Myocyte (in vitro differentiated cells): ENCODE measurements at regions not wholly inside any gene's neighbourhood (a gene's known extent, or its start where the extent isn't known, plus 50 kb on each side); places are given as distances from the start of the nearest gene placed in this dataset.
A peak's percentile ranks its signal among the peaks of the same experiment; 100 is the strongest.

ENCODE experiments used
- DNase-seq: peaks from one replicate; pipeline ENCODE4 v3.0.0-alpha.2; 2012; ENCODE audit warnings: low read depth

DNA sequence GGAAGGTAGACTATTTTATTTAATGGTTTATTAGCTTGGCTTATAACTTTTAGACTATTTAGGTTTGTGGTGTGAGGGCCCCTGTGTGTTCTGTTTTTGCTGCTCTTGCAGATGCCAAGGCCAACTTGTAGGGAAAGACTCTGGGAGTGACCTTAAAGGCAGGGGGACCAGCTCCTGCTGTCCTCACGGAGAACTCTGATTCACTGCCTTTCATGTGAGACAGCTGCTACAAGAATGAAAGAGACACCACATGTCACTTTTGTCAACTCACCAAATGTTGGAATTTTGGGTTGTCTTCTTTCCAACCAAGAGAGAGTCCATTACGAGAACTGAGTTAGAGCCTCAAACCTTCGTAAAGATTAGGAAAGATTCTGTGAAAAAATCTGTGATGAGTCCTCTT lies 258.3 kb upstream of the ADAMTSL1 start:
- DNase-seq: peak; percentile 72

DNA sequence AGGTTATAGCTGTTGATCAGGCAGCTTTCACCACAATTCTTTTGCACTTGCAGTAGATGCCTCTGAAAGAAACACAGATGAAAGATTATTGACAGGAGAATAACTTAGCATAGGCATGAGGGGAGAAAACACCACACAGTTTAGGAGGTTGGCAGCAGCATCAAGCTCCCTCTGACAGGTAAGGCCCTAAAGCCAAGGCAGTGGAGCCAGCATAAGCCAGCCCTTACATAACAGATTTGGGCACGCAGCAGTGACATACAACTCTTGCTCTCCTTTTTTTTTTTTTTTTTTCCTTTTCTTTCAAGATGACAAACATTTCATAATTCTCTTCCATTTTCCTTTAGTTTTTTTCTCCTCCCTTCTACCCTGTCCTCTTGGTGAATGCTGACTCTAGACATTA lies 257.6 kb upstream of the ADAMTSL1 start:
- no peak for DNase-seq

DNA sequence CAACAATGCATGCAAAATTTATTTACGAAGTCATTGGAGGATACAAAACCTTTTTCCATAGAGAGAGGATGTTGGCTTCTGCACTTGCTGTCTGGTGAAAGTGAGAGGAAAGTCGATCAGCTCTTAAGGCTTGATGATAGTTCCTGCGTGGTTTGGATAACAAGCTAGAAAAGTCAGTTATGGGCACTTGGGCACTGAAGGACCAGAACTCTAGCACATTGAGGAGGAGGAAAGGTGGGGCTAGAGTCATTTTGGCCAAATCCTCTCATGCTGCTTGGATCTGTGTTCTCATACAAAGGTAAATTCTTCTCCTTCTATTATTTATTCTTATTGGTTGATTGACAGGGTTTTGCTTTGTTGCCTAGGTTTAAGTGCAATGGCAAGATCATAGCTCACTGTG lies 245.9 kb upstream of the ADAMTSL1 start:
- DNase-seq: no peak

DNA sequence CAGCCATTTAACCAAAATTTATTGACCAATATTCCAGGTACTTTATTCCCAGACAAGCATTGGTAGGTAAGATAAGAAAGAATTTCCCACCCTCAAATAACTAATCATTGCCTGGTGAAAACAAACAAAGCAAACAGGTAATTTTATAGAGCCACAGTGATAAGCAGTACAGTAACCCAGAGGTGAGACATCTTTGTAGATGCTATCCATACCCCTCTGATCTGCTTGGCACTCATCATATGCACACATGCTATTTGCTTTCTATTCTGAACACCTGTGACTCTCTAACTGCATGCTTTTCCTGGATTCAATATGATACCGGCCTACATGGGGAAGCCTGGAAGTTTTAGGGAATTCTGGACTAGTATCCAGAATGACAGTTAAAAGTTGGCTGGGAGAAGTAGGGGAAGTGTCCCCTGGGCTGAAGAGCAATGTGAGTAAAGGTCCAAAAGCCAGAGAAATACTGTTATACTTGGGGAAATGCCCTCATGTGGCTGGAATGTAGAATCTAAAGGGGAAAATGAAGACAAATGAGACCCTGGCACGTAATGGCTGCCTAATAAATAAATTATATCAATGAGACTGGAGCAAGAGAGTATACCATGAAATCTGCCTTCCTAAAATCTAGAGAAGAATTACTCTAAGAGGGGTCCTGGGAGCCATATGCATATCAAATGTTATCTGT lies 243.8 kb upstream of the ADAMTSL1 start:
- no peak for DNase-seq

DNA sequence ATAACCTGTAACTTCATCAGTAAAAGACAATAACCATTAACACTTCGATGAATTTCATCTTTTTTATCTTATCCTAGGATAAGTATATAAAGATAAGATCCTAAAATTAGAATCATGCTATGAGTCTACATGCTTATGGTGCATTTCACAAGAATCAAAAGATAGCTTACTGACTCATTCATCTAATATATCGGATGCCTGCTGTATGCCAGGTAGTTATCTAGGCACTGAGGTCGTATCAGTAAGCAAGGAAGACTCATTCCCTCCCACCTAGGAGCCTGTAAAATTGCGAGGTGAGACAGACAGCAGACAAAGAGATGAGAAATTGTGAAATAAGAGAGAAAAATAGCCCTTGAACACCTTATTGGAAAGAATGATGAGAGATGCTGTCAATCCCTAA lies 240.6 kb upstream of the ADAMTSL1 start:
- DNase-seq: no peak

DNA sequence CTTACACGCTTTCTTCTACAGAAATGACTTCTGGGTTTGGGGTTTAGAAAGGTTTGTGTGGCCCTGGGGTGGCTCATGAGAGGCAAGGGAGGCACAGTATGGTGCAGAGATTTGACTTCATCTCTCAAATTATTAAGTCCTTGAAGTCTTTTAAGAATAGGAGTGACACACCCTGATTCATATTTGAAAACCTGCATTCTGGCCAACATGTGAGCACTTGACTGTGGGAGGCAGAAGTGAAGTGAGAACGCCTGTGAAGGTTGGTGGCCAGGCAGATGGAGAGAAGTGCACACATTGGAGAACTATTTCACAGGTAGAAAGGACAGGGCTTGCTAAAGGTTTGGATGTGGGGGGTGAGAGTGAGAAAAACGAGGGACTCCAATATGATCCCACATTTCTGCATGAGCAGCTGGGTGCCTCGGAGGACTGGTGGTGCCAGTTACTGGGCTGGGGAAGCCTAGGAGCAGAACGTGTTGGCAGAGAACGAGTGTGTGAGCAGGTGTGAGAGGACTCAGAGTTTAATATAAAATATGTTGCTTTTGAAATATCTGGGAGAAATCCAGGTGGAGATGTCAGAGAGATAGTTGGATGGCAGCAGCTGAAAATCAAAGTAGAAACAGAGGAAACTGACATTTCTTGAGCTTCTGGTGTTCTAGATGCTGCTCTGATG lies 240.0 kb upstream of the ADAMTSL1 start:
- DNase-seq: no peak

DNA sequence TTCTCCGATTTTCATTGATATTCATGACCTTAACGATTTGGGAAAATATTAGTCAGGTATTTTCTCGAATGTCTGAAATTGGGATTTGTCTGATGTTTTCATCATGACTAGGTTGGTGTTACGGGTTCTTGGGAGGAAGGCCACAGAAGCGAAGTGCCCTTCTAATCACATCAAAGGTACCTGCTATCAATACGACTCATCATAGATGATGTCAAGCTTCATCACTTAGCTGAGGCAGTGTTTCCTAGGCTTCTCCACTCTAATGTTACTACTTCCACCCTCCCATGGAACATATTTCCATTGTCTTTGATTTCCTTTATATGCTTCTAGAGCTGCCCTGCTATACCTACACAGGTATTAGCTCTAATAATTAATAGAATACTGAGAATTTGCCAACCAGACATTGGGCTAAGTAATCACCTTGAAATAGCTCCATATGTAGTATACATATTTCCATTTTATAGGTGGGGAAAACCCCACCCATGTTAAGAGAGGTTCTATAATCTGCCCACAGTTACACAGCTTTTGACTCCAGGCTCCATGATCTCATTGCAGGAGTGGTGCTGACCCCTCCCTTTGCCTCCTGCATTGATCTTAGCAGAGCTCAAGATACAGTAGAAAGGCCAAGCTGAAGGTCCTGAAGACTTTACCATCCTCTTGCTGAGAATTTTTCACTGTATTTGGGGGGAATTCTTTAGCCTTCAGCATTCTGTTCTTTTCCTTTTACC lies 238.6 kb upstream of the ADAMTSL1 start:
- DNase-seq: no peak

DNA sequence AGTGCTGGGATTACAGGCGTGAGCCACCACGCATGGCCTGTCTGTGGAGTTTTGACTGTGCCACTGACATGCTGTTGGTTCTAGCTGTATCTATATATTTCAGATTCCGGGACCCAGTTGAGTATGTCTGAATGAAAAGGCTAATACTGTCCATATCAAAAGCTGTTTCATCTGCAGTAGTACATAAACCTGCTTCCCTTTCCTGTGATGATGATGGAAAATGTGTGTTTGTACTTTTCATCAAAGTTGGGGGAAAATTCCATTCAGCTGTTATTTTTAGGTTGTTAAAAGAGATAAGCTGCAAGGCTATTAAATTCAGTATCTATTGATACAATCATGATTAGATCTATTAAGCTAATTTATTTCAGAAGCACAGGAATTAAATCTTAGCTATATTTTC lies 237.6 kb upstream of the ADAMTSL1 start:
- DNase-seq: no peak

DNA sequence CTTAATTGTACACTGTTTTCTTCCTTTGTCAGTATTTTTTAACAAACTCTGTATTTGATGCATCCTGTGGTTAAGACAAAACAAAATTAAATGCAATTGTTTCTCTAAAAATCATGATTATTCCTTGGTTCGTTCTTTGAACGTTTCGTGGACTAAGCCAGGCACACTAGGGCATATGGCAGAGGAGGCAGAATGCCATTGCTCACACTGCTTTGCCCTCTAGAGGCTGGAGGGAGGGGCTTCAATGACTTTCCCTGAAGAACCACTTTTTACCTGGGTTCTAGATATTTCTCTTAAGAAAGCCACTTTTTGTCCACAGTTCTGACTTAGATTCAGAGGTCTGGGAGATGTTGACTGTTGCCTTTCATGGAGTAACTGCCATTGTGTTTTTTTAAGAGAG lies 236.2 kb upstream of the ADAMTSL1 start:
- no peak for DNase-seq

DNA sequence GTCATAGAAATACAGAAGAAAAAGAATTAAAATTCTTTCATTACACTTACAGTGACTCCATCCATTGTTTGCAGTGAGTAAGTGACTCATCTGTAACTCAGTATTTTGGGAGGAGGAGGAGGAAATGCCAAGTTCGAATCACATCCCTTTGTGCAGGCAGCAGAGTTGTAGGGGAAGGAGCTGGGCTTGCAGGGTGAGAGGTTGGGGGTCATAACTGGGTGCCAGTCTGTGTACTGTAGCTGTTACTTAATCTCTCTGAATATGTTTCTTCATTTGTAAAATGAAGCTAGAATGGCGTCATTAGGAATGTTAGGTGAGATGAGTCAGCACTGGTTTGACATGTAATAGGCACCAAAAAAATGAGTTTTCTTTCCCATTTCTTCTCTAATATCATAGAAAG lies 235.7 kb upstream of the ADAMTSL1 start:
- DNase-seq: peak; percentile 38

DNA sequence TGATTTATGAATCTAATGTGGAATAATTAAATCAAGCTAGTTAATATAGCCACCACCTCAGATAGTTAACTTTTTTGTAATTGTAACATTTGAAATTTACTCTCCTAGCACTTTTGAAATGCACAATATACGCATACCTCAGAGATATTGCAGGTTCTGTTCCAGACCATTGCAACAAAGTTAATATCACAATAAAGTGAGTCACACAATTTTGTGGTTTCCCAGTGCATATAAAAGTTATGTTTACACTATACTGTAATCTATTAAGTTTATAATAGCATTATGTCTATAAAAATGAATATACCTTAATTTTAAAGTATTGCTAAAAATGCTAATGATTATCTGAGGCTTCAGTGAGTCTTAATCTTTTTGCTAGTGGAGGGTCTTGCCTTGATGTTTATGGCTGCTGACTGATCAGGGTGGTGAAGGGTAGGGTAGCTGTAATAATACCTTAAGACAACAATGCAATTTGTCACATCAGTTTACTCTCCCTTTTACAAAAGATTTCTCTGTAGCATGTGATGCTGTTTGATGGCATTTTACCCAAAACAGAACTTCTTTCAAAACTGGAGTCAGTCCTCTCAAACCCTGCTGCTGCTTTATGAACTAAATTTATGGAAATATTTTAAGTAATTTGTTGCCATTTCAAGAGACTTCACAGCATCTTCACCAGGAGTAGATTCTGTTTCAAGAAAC lies 235.1 kb upstream of the ADAMTSL1 start:
- DNase-seq: no peak

DNA sequence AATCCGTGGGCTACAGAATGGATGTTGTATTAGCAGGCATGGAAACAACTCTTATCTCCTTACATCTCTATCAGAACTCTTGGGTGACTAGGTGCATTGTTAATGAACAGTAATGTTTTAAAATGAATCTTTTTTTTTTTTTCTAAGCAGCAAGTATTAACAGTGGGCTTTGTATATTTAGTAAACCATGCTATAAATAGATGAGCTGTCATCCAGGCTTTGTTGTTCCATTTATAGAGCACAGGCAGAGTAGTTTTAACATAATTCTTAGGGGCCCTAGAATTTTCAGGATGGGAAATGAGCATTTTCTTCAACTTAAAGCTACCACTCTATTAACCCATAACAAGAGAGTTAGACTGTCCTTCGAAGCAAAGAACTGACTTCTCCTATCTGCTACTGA lies 233.7 kb upstream of the ADAMTSL1 start:
- peak; percentile 43 for DNase-seq

DNA sequence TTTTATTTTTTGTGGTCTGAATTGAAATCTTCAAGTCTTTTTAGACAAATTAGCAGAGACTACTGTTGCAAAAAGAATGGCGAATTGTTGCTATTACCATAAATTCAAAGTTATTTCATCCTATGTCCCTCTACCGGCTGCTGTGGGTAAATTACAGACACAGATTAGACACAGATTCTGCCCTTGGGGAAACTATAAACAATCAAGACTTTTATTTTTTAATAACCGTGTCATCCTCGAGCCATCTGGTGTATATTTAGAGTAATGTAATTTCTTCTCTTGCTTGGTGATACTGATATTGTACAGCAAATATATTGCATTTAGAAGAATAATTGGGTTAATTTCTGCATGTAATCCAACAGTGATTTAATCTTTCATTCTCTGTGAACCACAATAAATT lies 228.0 kb upstream of the ADAMTSL1 start:
- no peak for DNase-seq

DNA sequence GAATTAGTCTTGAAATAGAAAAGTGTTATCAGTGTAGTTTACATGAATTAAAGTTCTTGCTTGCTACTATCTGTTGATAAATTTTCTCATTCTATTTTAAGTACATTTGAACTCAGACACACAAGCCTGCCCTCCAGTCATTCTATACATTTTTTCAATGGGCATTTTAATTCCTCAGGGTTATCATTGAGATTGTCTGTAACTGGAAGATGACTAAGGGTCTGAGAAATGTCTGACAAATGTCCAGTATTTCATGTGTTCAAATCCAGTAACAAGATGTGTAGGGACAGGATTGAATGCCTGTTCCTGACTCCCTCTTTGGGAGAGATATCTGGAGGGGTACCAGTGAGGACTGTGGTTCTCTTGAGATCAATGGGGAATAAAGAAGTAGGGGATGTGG lies 223.9 kb upstream of the ADAMTSL1 start:
- no peak for DNase-seq

DNA sequence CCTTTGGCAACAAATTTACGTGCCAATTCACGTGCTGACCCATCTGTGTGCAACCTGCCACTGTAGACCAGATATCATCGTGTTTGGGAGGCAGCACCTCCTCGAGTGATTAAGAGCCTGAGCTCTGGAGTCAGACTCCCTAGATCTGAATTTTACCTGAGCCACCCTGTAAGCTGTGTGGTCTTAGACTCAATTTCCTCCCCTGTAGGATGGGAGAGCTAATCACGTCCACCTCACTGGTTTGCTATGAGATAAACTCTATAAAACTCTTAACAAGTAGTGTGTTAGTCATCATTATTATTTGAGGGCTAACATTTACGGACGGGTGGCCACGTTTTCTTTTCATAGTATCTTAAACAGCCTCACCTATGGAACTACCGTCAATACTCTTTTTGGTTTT lies 220.0 kb upstream of the ADAMTSL1 start:
- no peak for DNase-seq

DNA sequence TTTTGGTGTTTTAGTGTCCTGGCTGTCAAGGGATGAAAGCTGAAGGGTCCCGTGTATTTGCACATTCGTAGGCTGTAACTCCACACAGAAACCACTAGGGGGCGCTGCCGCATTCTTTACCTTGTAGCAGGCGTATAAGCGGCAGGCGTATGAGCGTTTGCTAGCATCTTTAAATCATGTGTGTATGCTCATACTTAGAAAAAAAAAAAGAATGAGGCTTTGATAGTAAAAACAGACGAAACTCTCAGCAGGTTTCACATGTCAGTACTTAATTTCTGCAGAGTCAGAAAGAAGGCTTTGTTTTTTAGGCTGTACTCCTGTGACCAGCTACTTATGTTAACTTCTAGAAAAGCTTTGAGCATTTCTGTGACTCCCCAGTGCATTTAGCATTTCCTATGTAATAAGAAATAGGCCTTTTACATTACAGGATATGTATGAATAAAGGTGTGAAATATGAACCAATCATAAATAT lies 218.8 kb upstream of the ADAMTSL1 start:
- peak; percentile 86 for DNase-seq

DNA sequence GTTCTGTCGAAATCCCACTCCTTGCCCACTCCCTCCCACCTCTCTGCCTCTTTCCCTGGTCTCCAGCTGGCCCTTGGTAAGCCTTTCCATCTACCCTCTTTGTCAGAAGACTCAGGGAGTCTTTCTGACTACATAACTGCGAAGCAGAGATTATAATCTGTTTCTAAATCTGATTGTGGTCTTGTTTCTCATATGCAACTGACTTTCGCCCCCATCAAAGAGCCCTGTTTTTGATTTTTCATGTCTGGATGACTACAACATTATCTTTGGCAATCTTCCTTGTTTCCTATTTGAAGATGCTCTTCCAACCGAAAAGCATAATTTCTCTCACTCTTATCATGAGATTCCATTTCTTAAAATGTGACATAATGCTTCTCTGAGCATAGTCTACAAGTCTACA lies 218.2 kb upstream of the ADAMTSL1 start:
- DNase-seq: no peak

DNA sequence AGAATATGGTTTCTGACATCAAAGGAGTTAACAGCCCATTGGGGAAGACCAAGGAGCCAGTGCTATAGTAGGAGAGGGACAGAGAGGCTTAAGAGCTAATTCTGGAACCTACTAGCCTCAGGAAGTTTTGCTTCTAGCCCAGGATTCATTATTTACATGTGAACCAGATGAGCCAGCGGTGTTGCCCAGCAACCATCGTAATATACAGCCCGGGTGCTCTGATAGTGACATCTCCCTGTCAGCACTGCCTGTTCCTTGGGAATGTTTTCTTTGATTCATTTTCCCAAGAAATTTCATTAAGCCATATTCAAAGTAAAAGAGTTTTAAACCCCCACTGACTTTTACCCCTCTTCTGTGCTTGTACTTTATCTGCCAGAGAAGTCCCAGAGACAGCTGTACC lies 217.4 kb upstream of the ADAMTSL1 start:
- no peak for DNase-seq

DNA sequence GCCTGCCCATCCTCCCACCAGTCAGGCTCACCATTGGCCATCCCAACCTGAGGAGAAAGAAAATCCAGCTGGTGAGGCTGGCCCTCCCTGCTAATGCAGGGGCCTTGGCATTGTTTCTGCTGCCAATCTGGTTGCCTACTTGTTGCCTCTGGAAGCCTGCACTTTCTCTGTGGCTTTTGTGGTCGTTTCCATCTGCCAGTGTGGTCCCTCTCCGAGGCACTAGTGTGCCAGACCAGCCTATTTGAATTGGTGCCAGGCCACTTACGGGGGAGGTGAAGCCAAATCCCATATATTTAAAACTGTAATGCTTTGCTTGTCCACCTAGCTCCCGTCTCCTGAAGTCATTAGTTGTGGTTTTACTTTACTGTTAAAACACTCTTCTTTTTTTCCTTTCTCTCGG lies 213.4 kb upstream of the ADAMTSL1 start:
- DNase-seq: peak; percentile 99

DNA sequence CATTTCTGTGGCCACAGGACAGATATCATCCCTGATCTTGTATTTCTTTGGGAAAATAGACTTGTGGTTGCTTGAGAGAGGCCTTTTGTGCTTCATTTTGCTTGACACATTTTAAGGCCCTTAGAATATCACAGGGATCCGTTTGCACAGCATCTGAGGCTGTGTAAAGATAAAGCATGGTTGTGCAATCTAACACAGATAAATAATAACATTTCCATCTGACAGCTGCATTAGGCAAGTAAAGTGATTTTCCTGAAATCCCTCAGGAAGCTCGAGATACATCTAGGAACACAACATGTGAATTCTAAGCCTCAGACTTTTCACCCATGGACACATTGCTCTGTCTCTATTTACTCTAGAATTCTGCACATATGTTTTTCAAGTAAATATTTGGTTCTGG lies 212.8 kb upstream of the ADAMTSL1 start:
- DNase-seq: peak; percentile 14

DNA sequence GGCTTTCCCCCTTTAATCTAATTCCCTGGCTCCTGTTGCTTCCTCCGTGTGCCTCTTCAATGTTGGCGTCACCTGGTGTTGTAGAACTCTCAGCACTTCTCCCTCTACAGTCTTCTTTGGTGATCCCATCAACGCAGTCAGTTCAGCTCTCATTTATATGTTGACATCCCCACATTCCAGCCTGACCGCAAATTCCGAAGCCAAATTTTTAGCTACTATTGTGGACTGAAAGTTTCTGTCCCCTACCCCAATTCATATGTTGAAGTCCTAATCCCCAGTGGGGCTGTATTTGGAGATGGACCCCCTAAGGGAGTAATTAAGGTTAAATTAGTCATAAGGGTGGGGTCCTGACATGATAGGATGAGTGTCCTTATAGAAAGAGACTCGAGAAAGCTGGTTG lies 210.6 kb upstream of the ADAMTSL1 start:
- no peak for DNase-seq

DNA sequence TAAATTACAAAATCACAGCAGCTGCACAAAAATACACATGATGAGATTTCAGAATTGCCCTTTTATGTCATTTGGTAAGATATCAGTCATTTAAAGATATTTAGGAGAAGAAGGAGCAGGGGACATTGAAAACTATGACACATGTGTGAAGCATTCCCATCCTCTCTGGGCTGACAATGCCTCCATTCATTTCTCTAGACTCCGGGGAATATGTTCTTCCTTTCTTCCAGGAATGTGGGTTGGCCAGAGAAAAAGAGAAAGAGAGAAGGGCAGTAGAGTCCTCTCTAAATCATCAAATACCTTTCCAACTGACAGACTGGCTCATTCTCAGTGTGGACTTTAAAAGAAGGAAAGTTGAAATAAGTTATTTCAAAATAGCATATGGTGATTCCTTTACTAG lies 205.6 kb upstream of the ADAMTSL1 start:
- peak; percentile 69 for DNase-seq
